ENCODE measurements at regions not wholly inside any gene's neighbourhood (a gene's known extent, or its start where the extent isn't known, plus 50 kb on each side); places are given as distances from the start of the nearest gene placed in this dataset.

GRCh38 chr16:77548766-77549165 is 113.9 kb upstream of the ADAMTS18 start:
- ChIA-PET POLR2A (ENCODE audit: partially characterized antibody) (no interaction called here), CTCF (ENCODE audit: partially characterized antibody) (interaction anchor here (0.6 to 1.0 kb wide), 2 partner anchors 16 to 19 kb away, joined by 3 read pairs; no protein-coding TSS in a partner anchor)
- H3K4me1 ChIP-seq (replicated peaks in 1 of 4; ENCODE audit: control insufficient read depth in 3 of 4, insufficient read depth in 4 of 4, low read length in 3 of 4), result no peaks in the 10 kb centered on the region
- no peaks in the 10 kb centered on the region for H3K9me3 ChIP-seq (ENCODE audit: insufficient read depth in 2 of 2, low read depth in 1 of 2, low read length in 1 of 2)
- no peak overlapping the region for H2BK20ac ChIP-seq (ENCODE audit: low read length)
- FAIRE-seq (no peak), DNase-seq (ENCODE audit: low read depth in 1 of 2, low spot score in 2 of 2) (no peak)
- no peaks in the 10 kb centered on the region for H3K27me3 ChIP-seq (replicated peaks in 1 of 4; ENCODE audit: control insufficient read depth in 3 of 4, extremely low read depth in 1 of 4, insufficient read depth in 3 of 4, low read length in 3 of 4)
- no peaks in the 10 kb centered on the region for H3K79me1 ChIP-seq (ENCODE audit: low read depth, low read length)
- no peak overlapping the region; the same call in 1 of the 2 replicates for H2BK12ac ChIP-seq (ENCODE audit: low read depth, low read length)
- no peak overlapping the region for H2BK5ac ChIP-seq (ENCODE audit: low read depth, low read length)
- H2BK15ac ChIP-seq (ENCODE audit: low read length), result no peak overlapping the region
- no peak overlapping the region for H3K4ac ChIP-seq (replicated peaks; ENCODE audit: insufficient read length, low read depth, low read length)
- H2AK5ac ChIP-seq (ENCODE audit: low read depth, low read length), result no peak overlapping the region
- no peak overlapping the region for H3K9ac ChIP-seq (replicated peaks in 1 of 4; ENCODE audit: extremely low read depth in 1 of 4, low read depth in 3 of 4, low read length in 3 of 4)
- no peak overlapping the region for H4K8ac ChIP-seq (ENCODE audit: extremely low read depth, insufficient read depth, low read length)
- H3K18ac ChIP-seq (ENCODE audit: extremely low read depth, low read length), result no peak overlapping the region
- no peaks in the 10 kb centered on the region for H3K23me2 ChIP-seq (ENCODE audit: low read depth, low read length)
- no peaks in the 10 kb centered on the region for H3K79me2 ChIP-seq (ENCODE audit: control insufficient read depth in 1 of 2, insufficient read depth in 2 of 2, low read length in 2 of 2)
- WGBS, 2 experiments (ENCODE audit: extremely low coverage in 1 of 2, insufficient coverage in 1 of 2, insufficient read length in 1 of 2, insufficient replicate concordance in 2 of 2, low coverage in 1 of 2, low lambda C conversion rate in 2 of 2, missing lambda C conversion rate in 1 of 2), result 79% methylated on average over 2 of the region's 2 CpGs; no CpG with 5 or more reads in 1 of the 2 experiments
- H3K23ac ChIP-seq (ENCODE audit: insufficient read length), result no peak overlapping the region
- H2BK120ac ChIP-seq (replicated peaks; ENCODE audit: low read depth, low read length), result peak overlapping the region; percentile 28
- no peak overlapping the region for H3K4me2 ChIP-seq (ENCODE audit: insufficient read depth in 1 of 2, low read depth in 2 of 2, low read length in 2 of 2)
- H3K14ac ChIP-seq (ENCODE audit: insufficient read length), result no peak overlapping the region
- no peak overlapping the region for H4K91ac ChIP-seq (replicated peaks; ENCODE audit: insufficient read length, low read length)
- H3K36me3 ChIP-seq (ENCODE audit: control insufficient read depth in 2 of 4, insufficient read depth in 4 of 4, low read length in 3 of 4), result no peaks in the 10 kb centered on the region
- H2AFZ ChIP-seq (ENCODE audit: low read length), result 0 out of 2 replicates have a peak overlapping the region, but pooled peaks have one; percentile 72
- no peak overlapping the region for H3K56ac ChIP-seq (replicated peaks; ENCODE audit: insufficient read length, low read depth, low read length)
- H4K20me1 ChIP-seq (replicated peaks in 1 of 2; ENCODE audit: control insufficient read depth in 1 of 2, insufficient read depth in 2 of 2, low read length in 2 of 2), result no peaks in the 10 kb centered on the region
- H3K4me3 ChIP-seq (ENCODE audit: extremely low read depth in 1 of 4, insufficient read depth in 2 of 4, low read depth in 3 of 4, low read length in 4 of 4), result no peak overlapping the region
- H3K27ac ChIP-seq (ENCODE audit: low read depth, low read length), result no peak overlapping the region
- H4K5ac ChIP-seq (ENCODE audit: insufficient read length, low read depth, low read length), result no peak overlapping the region
- TF ChIP-seq HDAC6 (IDR thresholded peaks at IDR 0.05; ENCODE audit: low read depth, low read length) (no peak), E2F6 (IDR thresholded peaks at IDR 0.05) (no peak), SIRT6 (IDR thresholded peaks at IDR 0.05; ENCODE audit: low read length) (no peak), TAF1 (IDR thresholded peaks at IDR 0.05; ENCODE audit: low read depth, low read length) (no peak), POLR2AphosphoS5 (IDR thresholded peaks at IDR 0.05; ENCODE audit: low read depth, low read length) (no peak), GABPA (IDR thresholded peaks at IDR 0.05; ENCODE audit: borderline replicate concordance, insufficient read depth, low read length) (no peak), SP1 (IDR thresholded peaks at IDR 0.05; ENCODE audit: low read depth, low read length) (no peak), CREB1 (IDR thresholded peaks at IDR 0.05) (no peak), RXRA (IDR thresholded peaks at IDR 0.05; ENCODE audit: insufficient read depth, low read depth, low read length) (no peak), YY1 (IDR thresholded peaks at IDR 0.05; ENCODE audit: low read depth, low read length) (no peak), NRF1 (IDR thresholded peaks at IDR 0.05; ENCODE audit: low read depth, low read length) (no peak), BACH1 (IDR thresholded peaks at IDR 0.05; ENCODE audit: low read length) (no peak), USF2 (IDR thresholded peaks at IDR 0.05; ENCODE audit: low read length) (no peak), ZNF274 (IDR thresholded peaks at IDR 0.05; ENCODE audit: borderline replicate concordance, extremely low read depth, low read length) (no peak)

Measured in H1 (cell line).